OCI-LY1 (cell line): ENCODE measurements at regions not wholly inside any gene's neighbourhood (a gene's known extent, or its start where the extent isn't known, plus 50 kb on each side); places are given as distances from the start of the nearest gene placed in this dataset.

Source experiments
- CTCF ChIP-seq: fragments of 200-600 bp; sonication (generic), shearing (Covaris generic); IDR thresholded peaks from 2 replicates; pipeline ENCODE4 v1.5.1; 2017; ENCODE audit warnings: mild to moderate bottlenecking, antibody characterized with exemption, low read length, moderate library complexity, mixed read lengths
- EZH2 ChIP-seq: fragments of 200-600 bp; sonication (generic), shearing (Covaris generic); IDR thresholded peaks from 2 replicates; pipeline ENCODE4 v1.8.0; 2017; ENCODE audit warnings: borderline replicate concordance, mixed run types, mild to moderate bottlenecking, antibody characterized with exemption, low read length, moderate library complexity, mixed read lengths

- no peak for TF ChIP-seq CTCF
- TF ChIP-seq EZH2 = no peak
Measured at GRCh38 chr1:94309829-94310569, 72.6 kb upstream of the ARHGAP29 start.
